Ishikawa (cell line): ENCODE measurements at regions not wholly inside any gene's neighbourhood (a gene's known extent, or its start where the extent isn't known, plus 50 kb on each side); places are given as distances from the start of the nearest gene placed in this dataset.

ENCODE experiments used
- CEBPB ChIP-seq: IDR thresholded peaks from 2 replicates; pipeline ENCODE4 v1.6.1; 2012
- CREB1 ChIP-seq: IDR thresholded peaks from 2 replicates; pipeline ENCODE4 v1.6.1; 2012; ENCODE audit warnings: low read depth
- EGR1 ChIP-seq: IDR thresholded peaks from 2 replicates; pipeline ENCODE4 v1.6.1; 2012
- EP300 ChIP-seq: IDR thresholded peaks from 2 replicates; pipeline ENCODE4 v1.6.1; 2012; ENCODE audit warnings: borderline replicate concordance
- FOXM1 ChIP-seq: IDR thresholded peaks from 2 replicates; pipeline ENCODE4 v1.6.1; 2012; ENCODE audit warnings: low read depth, borderline replicate concordance
- MAX ChIP-seq: IDR thresholded peaks from 2 replicates; pipeline ENCODE4 v1.6.1; 2012
- NFIC ChIP-seq: IDR thresholded peaks from 2 replicates; pipeline ENCODE4 v1.6.1; 2012
- RAD21 ChIP-seq: IDR thresholded peaks from 2 replicates; pipeline ENCODE4 v1.6.1; 2012; ENCODE audit warnings: low read depth
- REST ChIP-seq: IDR thresholded peaks from 2 replicates; pipeline ENCODE4 v1.6.1; 2012; ENCODE audit warnings: low read depth, mild to moderate bottlenecking
- TAF1 ChIP-seq: IDR thresholded peaks from 2 replicates; pipeline ENCODE4 v1.6.1; 2012; ENCODE audit warnings: low read depth, mild to moderate bottlenecking
- TCF12 ChIP-seq: IDR thresholded peaks from 2 replicates; pipeline ENCODE4 v1.6.1; 2012; ENCODE audit warnings: low read depth
- TEAD4 ChIP-seq: IDR thresholded peaks from 2 replicates; pipeline ENCODE4 v1.6.1; 2012
- USF1 ChIP-seq: IDR thresholded peaks from 2 replicates; pipeline ENCODE4 v1.6.1; 2012
- YY1 ChIP-seq: IDR thresholded peaks from 2 replicates; pipeline ENCODE4 v1.6.1; 2012; ENCODE audit warnings: low read depth
- ZBTB7A ChIP-seq: IDR thresholded peaks from 2 replicates; pipeline ENCODE4 v1.6.1; 2012; ENCODE audit warnings: low read depth

- TF ChIP-seq EP300 (no peak), MAX (no peak), TCF12 (no peak), CREB1 (no peak), TAF1 (no peak), NFIC (no peak), CEBPB (no peak), TEAD4 (no peak), FOXM1 (no peak), EGR1 (no peak), RAD21 (no peak), ZBTB7A (no peak), REST (no peak), YY1 (no peak), USF1 (no peak)
Measured at GRCh38 chr10:33031171-33031570, 73.1 kb upstream of the ITGB1 start.

- TF ChIP-seq MAX (no peak), TAF1 (no peak), TCF12 (no peak), FOXM1 (no peak), ZBTB7A (no peak), EGR1 (no peak), CEBPB (no peak), RAD21 (no peak), CREB1 (no peak), EP300 (no peak), NFIC (no peak), YY1 (no peak), USF1 (no peak), TEAD4 (no peak), REST (no peak)
Measured at GRCh38 chr10:33027088-33027487, 69.1 kb upstream of the ITGB1 start.

DNA sequence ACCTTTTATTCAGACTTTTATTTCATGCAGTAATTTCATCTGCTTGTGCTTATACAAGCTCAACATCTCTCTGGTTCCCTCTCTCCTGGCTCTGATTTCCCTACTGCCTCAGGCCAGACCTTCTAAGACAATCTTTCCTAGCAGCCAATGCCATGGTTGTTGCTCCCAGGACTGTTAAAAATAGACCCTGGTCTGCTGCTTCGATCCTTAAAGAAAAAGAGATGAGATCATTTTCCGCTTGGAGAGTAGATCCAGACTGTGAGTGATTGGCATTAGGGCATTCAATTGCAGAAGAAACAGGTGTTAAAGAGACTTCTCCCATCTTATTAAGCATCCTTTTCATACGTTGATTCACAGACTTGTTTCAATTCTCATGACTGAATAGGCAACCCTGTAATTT is 68.4 kb upstream of the ITGB1 start:
- TF ChIP-seq TCF12 (no peak), TEAD4 (no peak), MAX (no peak), REST (no peak), CEBPB (no peak), YY1 (no peak), NFIC (no peak), CREB1 (no peak), ZBTB7A (no peak)

DNA sequence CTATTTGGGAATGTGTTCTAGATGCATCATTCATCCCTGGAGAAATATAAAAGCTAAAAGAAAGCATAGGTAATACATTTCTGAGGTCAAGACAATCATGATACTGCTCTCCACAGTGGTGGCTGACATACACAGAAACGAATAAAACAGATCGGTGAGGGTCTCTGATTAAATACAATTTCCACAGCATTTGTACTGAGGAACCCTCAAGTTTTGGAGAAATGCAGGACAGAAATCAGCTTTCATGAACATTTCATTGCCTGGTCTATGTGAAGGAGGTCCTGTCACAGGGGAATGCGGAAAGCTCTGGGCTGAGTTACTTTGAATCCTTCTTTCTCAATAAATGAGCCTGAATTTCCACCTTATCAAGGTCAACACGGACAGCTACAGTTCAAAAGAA is 67.9 kb upstream of the ITGB1 start:
- TF ChIP-seq NFIC (no peak), ZBTB7A (no peak), CEBPB (no peak), EP300 (no peak), TAF1 (no peak), EGR1 (no peak), TEAD4 (no peak), MAX (no peak), CREB1 (no peak), YY1 (no peak), RAD21 (no peak), REST (no peak)
